ENCODE measurements at regions not wholly inside any gene's neighbourhood (a gene's known extent, or its start where the extent isn't known, plus 50 kb on each side); places are given as distances from the start of the nearest gene placed in this dataset.

- TF ChIP-seq ZBTB17 (tag by site-specific recombination; IDR thresholded peaks at IDR 0.05): no peak
- no peak for TF ChIP-seq CTCF (tag by site-specific recombination; IDR thresholded peaks at IDR 0.05)
- no peak for TF ChIP-seq ZBTB1 (tag by site-specific recombination; IDR thresholded peaks at IDR 0.05)
- TF ChIP-seq ZNF488 (tag by site-specific recombination; IDR thresholded peaks at IDR 0.05): no peak
- TF ChIP-seq ZNF274 (IDR thresholded peaks at IDR 0.05; ENCODE audit: low read length): no peak
- no peak for TF ChIP-seq ZNF274 (tag by site-specific recombination; IDR thresholded peaks at IDR 0.05; ENCODE audit: borderline replicate concordance)
- no peak for TF ChIP-seq ZNF645 (tag by site-specific recombination; IDR thresholded peaks at IDR 0.05)
- no peak for TF ChIP-seq TCF7L2 (IDR thresholded peaks at IDR 0.05; ENCODE audit: borderline replicate concordance, low read depth, low read length)
- no peak for TF ChIP-seq ZNF350 (tag by site-specific recombination; IDR thresholded peaks at IDR 0.05)
- no peak for TF ChIP-seq BCL11A (tag by site-specific recombination; IDR thresholded peaks at IDR 0.05; ENCODE audit: low read depth)
- TF ChIP-seq HOXA7 (CRISPR knock-in tag; IDR thresholded peaks at IDR 0.05; ENCODE audit: borderline replicate concordance): no peak
Measured at GRCh38 chr4:189176002-189176401, 764.7 kb upstream of the FRG1 start.
